ENCODE measurements at regions not wholly inside any gene's neighbourhood (a gene's known extent, or its start where the extent isn't known, plus 50 kb on each side); places are given as distances from the start of the nearest gene placed in this dataset.

DNA sequence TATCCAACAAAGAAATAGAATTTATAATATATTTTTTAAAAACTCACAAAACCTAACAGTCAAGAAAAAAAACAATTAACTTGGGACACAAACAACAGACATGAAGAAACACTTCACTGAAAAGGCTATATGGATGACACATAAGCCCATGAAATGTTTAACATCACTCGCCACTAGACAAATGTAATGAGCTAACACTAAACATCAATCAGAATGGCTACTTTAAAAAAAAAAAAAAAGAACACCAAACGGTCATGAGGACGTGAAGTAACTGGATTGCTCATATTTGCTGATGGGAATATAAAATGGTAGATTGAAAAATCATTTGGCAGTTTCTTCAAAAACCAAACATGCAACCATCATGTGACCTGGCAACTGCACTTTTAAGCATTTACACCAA, 97.3 kb upstream of the RGPD4 start:
- Histone ChIP-seq H3K79me2 (ENCODE audit: insufficient read depth) (no peaks in the 10 kb centered on the region), H3K9me3 (no peaks in the 10 kb centered on the region), H3K36me3 (replicated peaks in 1 of 2; ENCODE audit: control insufficient read depth in 1 of 2, insufficient read depth in 2 of 2, low read length in 1 of 2) (no peaks in the 10 kb centered on the region), H4K20me1 (ENCODE audit: insufficient read depth) (no peaks in the 10 kb centered on the region), H3K27me3 (ENCODE audit: insufficient read depth) (no peaks in the 10 kb centered on the region), H3F3A (replicated peaks; ENCODE audit: insufficient read depth) (no peaks in the 10 kb centered on the region), H2AFZ (ENCODE audit: low read depth) (no peak overlapping the region), H3K4me3 (ENCODE audit: low read depth in 2 of 2, low read length in 1 of 2) (no peak overlapping the region), H3K4me2 (no peak overlapping the region), H3K4me1 (ENCODE audit: control insufficient read depth in 1 of 2, insufficient read depth in 2 of 2, low read depth in 1 of 2, low read length in 1 of 2) (no peaks in the 10 kb centered on the region), H3K27ac (ENCODE audit: low read depth in 2 of 2, low read length in 1 of 2) (no peak overlapping the region), H3K9me2 (no peaks in the 10 kb centered on the region), H3K9ac (no peak overlapping the region)
- no peak for DNase-seq
- TF ChIP-seq RFX5 (IDR thresholded peaks at IDR 0.05; ENCODE audit: low read length) (no peak), TAF1 (IDR thresholded peaks at IDR 0.05; ENCODE audit: borderline replicate concordance, low read depth, low read length) (no peak), FOXM1 (IDR thresholded peaks at IDR 0.05; ENCODE audit: low read depth) (no peak), POLR2AphosphoS5 (IDR thresholded peaks at IDR 0.05; ENCODE audit: low read depth, low read length) (no peak), EP300 (IDR thresholded peaks at IDR 0.05; ENCODE audit: borderline replicate concordance in 1 of 2, low read depth in 1 of 2, low read length in 1 of 2) (no peak), NFIC (IDR thresholded peaks at IDR 0.05; ENCODE audit: borderline replicate concordance) (no peak)
- 44% methylated on average over 3 of the region's 3 CpGs for whole genome bisulfite sequencing (ENCODE audit: low lambda C conversion rate)
- CTCF ChIA-PET: no interaction called here
- POLR2A ChIA-PET: no interaction called here

DNA sequence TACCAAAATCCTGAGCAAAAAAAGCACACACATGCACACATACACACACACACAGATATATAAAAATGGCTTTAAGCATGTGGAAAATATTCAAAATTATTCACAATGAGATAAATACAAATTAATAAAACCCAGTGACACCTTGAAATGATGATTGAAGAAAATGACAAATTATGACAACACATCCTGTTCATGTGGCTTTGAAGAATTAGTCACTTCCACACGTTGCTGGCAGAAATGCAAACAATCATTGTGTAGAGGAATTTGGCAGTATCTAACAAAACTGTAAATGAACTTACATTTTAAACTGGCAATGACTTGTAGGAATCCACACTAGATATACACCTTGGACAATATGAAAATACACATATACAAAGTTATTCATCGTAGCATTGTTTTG, 95.8 kb upstream of the RGPD4 start:
- Histone ChIP-seq H3K9ac (no peak overlapping the region), H3K4me3 (ENCODE audit: low read depth in 2 of 2, low read length in 1 of 2) (no peak overlapping the region), H3F3A (replicated peaks; ENCODE audit: insufficient read depth) (no peaks in the 10 kb centered on the region), H2AFZ (ENCODE audit: low read depth) (no peak overlapping the region), H3K4me2 (no peak overlapping the region), H3K79me2 (ENCODE audit: insufficient read depth) (no peaks in the 10 kb centered on the region), H3K9me2 (no peaks in the 10 kb centered on the region), H3K27me3 (ENCODE audit: insufficient read depth) (no peaks in the 10 kb centered on the region), H3K27ac (ENCODE audit: low read depth in 2 of 2, low read length in 1 of 2) (no peak overlapping the region), H3K9me3 (no peaks in the 10 kb centered on the region), H3K4me1 (ENCODE audit: control insufficient read depth in 1 of 2, insufficient read depth in 2 of 2, low read depth in 1 of 2, low read length in 1 of 2) (no peaks in the 10 kb centered on the region), H3K36me3 (replicated peaks in 1 of 2; ENCODE audit: control insufficient read depth in 1 of 2, insufficient read depth in 2 of 2, low read length in 1 of 2) (no peaks in the 10 kb centered on the region), H4K20me1 (ENCODE audit: insufficient read depth) (no peaks in the 10 kb centered on the region)
- TF ChIP-seq RFX5 (IDR thresholded peaks at IDR 0.05; ENCODE audit: low read length) (no peak), REST (IDR thresholded peaks at IDR 0.05; ENCODE audit: low read depth, low read length) (no peak), FOXJ3 (CRISPR knock-in tag; IDR thresholded peaks at IDR 0.05) (no peak), TCF12 (IDR thresholded peaks at IDR 0.05) (no peak), SIN3A (IDR thresholded peaks at IDR 0.05; ENCODE audit: borderline replicate concordance, low read depth, low read length) (no peak), EZH2phosphoT487 (IDR thresholded peaks at IDR 0.05; ENCODE audit: borderline replicate concordance, low read depth) (no peak), NRF1 (IDR thresholded peaks at IDR 0.05; ENCODE audit: low read depth, low read length) (no peak), GABPA (IDR thresholded peaks at IDR 0.05; ENCODE audit: low read depth) (no peak), RXRA (IDR thresholded peaks at IDR 0.05; ENCODE audit: borderline replicate concordance, low read depth) (no peak), YY1 (IDR thresholded peaks at IDR 0.05; ENCODE audit: low read depth) (no peak), MXI1 (IDR thresholded peaks at IDR 0.05; ENCODE audit: low read depth, low read length) (no peak)
- TF ChIP-seq, protein P1, sequence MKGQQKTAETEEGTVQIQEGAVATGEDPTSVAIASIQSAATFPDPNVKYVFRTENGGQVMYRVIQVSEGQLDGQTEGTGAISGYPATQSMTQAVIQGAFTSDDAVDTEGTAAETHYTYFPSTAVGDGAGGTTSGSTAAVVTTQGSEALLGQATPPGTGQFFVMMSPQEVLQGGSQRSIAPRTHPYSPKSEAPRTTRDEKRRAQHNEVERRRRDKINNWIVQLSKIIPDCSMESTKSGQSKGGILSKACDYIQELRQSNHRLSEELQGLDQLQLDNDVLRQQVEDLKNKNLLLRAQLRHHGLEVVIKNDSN (IDR thresholded peaks at IDR 0.05; ENCODE audit: borderline replicate concordance, low read depth): no peak
- TF ChIP-seq, protein P2, sequence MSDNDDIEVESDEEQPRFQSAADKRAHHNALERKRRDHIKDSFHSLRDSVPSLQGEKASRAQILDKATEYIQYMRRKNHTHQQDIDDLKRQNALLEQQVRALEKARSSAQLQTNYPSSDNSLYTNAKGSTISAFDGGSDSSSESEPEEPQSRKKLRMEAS (IDR thresholded peaks at IDR 0.05; ENCODE audit: low read depth): no peak
- DNase-seq: no peak
- ChIA-PET CTCF (no interaction called here), POLR2A (no interaction called here)
- 40% methylated on average over 2 of the region's 2 CpGs for WGBS (ENCODE audit: low lambda C conversion rate)

All from SK-N-SH (cell line).